IMR-90 (cell line): ENCODE measurements at regions not wholly inside any gene's neighbourhood (a gene's known extent, or its start where the extent isn't known, plus 50 kb on each side); places are given as distances from the start of the nearest gene placed in this dataset.

Experiments used
- ATAC-seq: fragments of 200-7000 bp; cut with Tn5 transposase; 2 replicates; pipeline ENCODE4 v1.9.1; 2020; ENCODE audit warnings: low read depth, mild to moderate bottlenecking, moderate library complexity
- BruUV-seq: library from RNA; stranded (reverse); fragments of 400-500 nt; replicated peaks from 2 replicates; lab custom pipeline; 2021; lab: Mats Ljungman, UMichigan
- CTCF ChIA-PET: fragments of 300-600 bp; formaldehyde crosslinking; extraction: SDS; loops from one replicate; lab custom pipeline; 2021; ENCODE audit warnings: antibody characterized with exemption; lab: Yijun Ruan, JAX
- POLR2A ChIA-PET: fragments of 300-600 bp; sonication (Branson Sonifier 250); formaldehyde crosslinking; loops from one replicate; lab custom pipeline; 2022; ENCODE audit warnings: antibody characterized with exemption; ENCODE audit not compliant: unreplicated experiment; lab: Charles Lee
- DNase-seq: peaks from one replicate; pipeline ENCODE4 v3.0.0; 2013
- H2AFZ ChIP-seq: replicated peaks from 2 replicates; pipeline ENCODE3; 2013; ENCODE audit warnings: low read length, mild to moderate bottlenecking; ENCODE audit not compliant: poor library complexity
- H2AK5ac ChIP-seq: 2 replicates; pipeline ENCODE4 v1.6.1; 2013; ENCODE audit warnings: low read depth, low read length, inconsistent platforms
- H2AK9ac ChIP-seq: replicated peaks from 2 replicates; pipeline ENCODE3; 2013; ENCODE audit warnings: mild to moderate bottlenecking, low read depth, low read length, moderate library complexity; ENCODE audit not compliant: poor library complexity
- H2BK120ac ChIP-seq: 2 replicates; pipeline ENCODE4 v1.6.1; 2013; ENCODE audit warnings: low read depth, low read length, inconsistent platforms
- H2BK15ac ChIP-seq: 3 replicates; pipeline ENCODE4 v1.6.1; 2013; ENCODE audit warnings: low read depth, low read length, inconsistent platforms
- H2BK20ac ChIP-seq: 2 replicates; pipeline ENCODE4 v1.6.1; 2013; ENCODE audit warnings: low read depth, mild to moderate bottlenecking, inconsistent platforms, low read length, moderate library complexity
- H2BK5ac ChIP-seq: 2 replicates; pipeline ENCODE4 v1.6.1; 2013; ENCODE audit warnings: mild to moderate bottlenecking, low read depth, low read length, inconsistent platforms; ENCODE audit not compliant: poor library complexity, severe bottlenecking
- H3K14ac ChIP-seq: replicated peaks from 2 replicates; pipeline ENCODE4 v1.6.1; 2013; ENCODE audit warnings: low read depth, low read length, inconsistent platforms
- H3K18ac ChIP-seq: 2 replicates; pipeline ENCODE4 v1.6.1; 2013; ENCODE audit warnings: low read depth, low read length, control low read depth
- H3K23ac ChIP-seq: 2 replicates; pipeline ENCODE4 v1.6.1; 2013; ENCODE audit warnings: low read depth, low read length, inconsistent platforms
- H3K27ac ChIP-seq: 2 replicates; pipeline ENCODE4 v1.5.1; 2013; ENCODE audit warnings: mild to moderate bottlenecking, control low read depth, low read length; ENCODE audit not compliant: insufficient read depth
- H3K27me3 ChIP-seq: 2 replicates; pipeline ENCODE4 v1.6.1; 2013; ENCODE audit warnings: low read length; ENCODE audit not compliant: control insufficient read depth, insufficient read depth
- H3K36me3 ChIP-seq: 2 replicates; pipeline ENCODE4 v1.6.1; 2013; ENCODE audit warnings: low read length, mixed read lengths; ENCODE audit not compliant: control insufficient read depth, insufficient read depth
- H3K4ac ChIP-seq: 2 replicates; pipeline ENCODE4 v1.6.1; 2013; ENCODE audit warnings: low read depth, low read length, inconsistent platforms
- H3K4me1 ChIP-seq: 2 replicates; pipeline ENCODE4 v1.6.1; 2013; ENCODE audit warnings: low read length, mixed read lengths; ENCODE audit not compliant: control insufficient read depth, insufficient read depth
- H3K4me2 ChIP-seq: 2 replicates; pipeline ENCODE4 v1.6.1; 2013; ENCODE audit warnings: low read depth, mild to moderate bottlenecking, control low read depth, low read length, moderate library complexity
- H3K4me3 ChIP-seq: 2 replicates; pipeline ENCODE4 v1.5.1; 2013; ENCODE audit warnings: low read depth, mild to moderate bottlenecking, control low read depth, low read length, moderate library complexity; ENCODE audit not compliant: insufficient read depth
- H3K56ac ChIP-seq: 2 replicates; pipeline ENCODE4 v1.6.1; 2013; ENCODE audit warnings: low read length, inconsistent platforms; ENCODE audit not compliant: insufficient read depth; ENCODE audit errors: extremely low read depth
- H3K79me1 ChIP-seq, 2 experiments: 2 replicates each; pipeline ENCODE4 v1.6.1; 2013; ENCODE audit warnings: low read length in 2 of 2, inconsistent platforms in 1 of 2, low read depth in 1 of 2
- H3K9ac ChIP-seq: 2 replicates; pipeline ENCODE4 v1.6.1; 2013; ENCODE audit warnings: low read depth, low read length, control low read depth
- H3K9me1 ChIP-seq: 2 replicates; pipeline ENCODE4 v1.6.1; 2013; ENCODE audit warnings: low read length, inconsistent platforms; ENCODE audit not compliant: insufficient read depth
- H3K9me3 ChIP-seq: 2 replicates; pipeline ENCODE4 v1.6.1; 2013; ENCODE audit warnings: low read length; ENCODE audit not compliant: control insufficient read depth, insufficient read depth
- H4K20me1 ChIP-seq: 2 replicates; pipeline ENCODE4 v1.6.1; 2013; ENCODE audit warnings: low read length, inconsistent platforms; ENCODE audit not compliant: insufficient read depth
- H4K5ac ChIP-seq: 2 replicates; pipeline ENCODE4 v1.6.1; 2013; ENCODE audit warnings: mild to moderate bottlenecking, low read depth, low read length, control low read depth
- H4K8ac ChIP-seq, 2 experiments: 2 replicates each; pipeline ENCODE4 v1.6.1; 2013; ENCODE audit warnings: low read depth in 2 of 2, low read length in 2 of 2, control low read depth in 1 of 2, inconsistent platforms in 1 of 2
- H4K91ac ChIP-seq: 2 replicates; pipeline ENCODE4 v1.6.1; 2013; ENCODE audit warnings: low read depth, low read length, inconsistent platforms; ENCODE audit not compliant: insufficient read depth
- BHLHE40 ChIP-seq: fragments of 150-350 bp; IDR thresholded peaks from 2 replicates; pipeline ENCODE4 v1.6.1; 2016; ENCODE audit warnings: mild to moderate bottlenecking, low read depth, low read length
- CEBPB ChIP-seq: IDR thresholded peaks from 2 replicates; pipeline ENCODE4 v1.6.1; 2012; ENCODE audit warnings: low read depth, low read length, improper control_type of control experiment
- CHD1 ChIP-seq: IDR thresholded peaks from 2 replicates; pipeline ENCODE4 v1.6.1; 2012; ENCODE audit warnings: low read depth, low read length, improper control_type of control experiment
- FOS ChIP-seq: fragments of 150-350 bp; IDR thresholded peaks from 2 replicates; pipeline ENCODE4 v1.6.1; 2016; ENCODE audit warnings: low read depth, low read length
- MAFK ChIP-seq: IDR thresholded peaks from 2 replicates; pipeline ENCODE4 v1.6.1; 2012; ENCODE audit warnings: low read depth, low read length, improper control_type of control experiment
- MAZ ChIP-seq: IDR thresholded peaks from 2 replicates; pipeline ENCODE4 v1.6.1; 2012; ENCODE audit warnings: low read depth, mild to moderate bottlenecking, low read length, improper control_type of control experiment, moderate library complexity, borderline replicate concordance
- MXI1 ChIP-seq: IDR thresholded peaks from 2 replicates; pipeline ENCODE4 v1.6.1; 2012; ENCODE audit warnings: low read depth, mild to moderate bottlenecking, low read length, moderate library complexity, borderline replicate concordance
- NFE2L2 ChIP-seq: fragments of 150-350 bp; IDR thresholded peaks from 2 replicates; pipeline ENCODE4 v1.6.1; 2016; ENCODE audit warnings: low read depth, mild to moderate bottlenecking, low read length
- POLR2A ChIP-seq: IDR thresholded peaks from 2 replicates; pipeline ENCODE4 v1.6.1; 2012; ENCODE audit warnings: mild to moderate bottlenecking, low read depth, low read length
- RAD21 ChIP-seq: IDR thresholded peaks from 2 replicates; pipeline ENCODE4 v1.6.1; 2012; ENCODE audit warnings: low read length, improper control_type of control experiment
- RCOR1 ChIP-seq: IDR thresholded peaks from 2 replicates; pipeline ENCODE4 v1.6.1; 2012; ENCODE audit warnings: mild to moderate bottlenecking, low read length, improper control_type of control experiment; ENCODE audit not compliant: insufficient replicate concordance
- RFX5 ChIP-seq: IDR thresholded peaks from 2 replicates; pipeline ENCODE4 v1.8.0; 2012; ENCODE audit warnings: low read depth, mild to moderate bottlenecking, low read length, moderate library complexity
- SMC3 ChIP-seq: fragments of 150-350 bp; IDR thresholded peaks from 2 replicates; pipeline ENCODE4 v1.6.1; 2016; ENCODE audit warnings: low read depth, mild to moderate bottlenecking, antibody characterized with exemption, low read length, moderate library complexity
- WGBS, 2 experiments: methylation state at CpG; one replicate each; pipeline versions ENCODE4 v1.1.5 to v1.1.7; 2013; ENCODE audit warnings: missing lambda C conversion rate in 2 of 2; ENCODE audit not compliant: insufficient read length in 1 of 2; ENCODE audit errors: extremely low coverage in 2 of 2; 5-methylcytosine and 5-hydroxymethylcytosine counted together
- dilution Hi-C: fragments of 300-500 bp; cut with HindIII; formaldehyde crosslinking; loops from one replicate; pipeline ENCODE4 v1.14.3; 2018; ENCODE audit warnings: low sequenced_read_pairs; ENCODE audit not compliant: unreplicated experiment
- in situ Hi-C: fragments of 300-500 bp; cut with MboI; formaldehyde crosslinking; loops from 3 replicates; pipeline ENCODE4 v1.14.3; 2019; ENCODE audit warnings: low sequenced_read_pairs, inconsistent platforms, mixed read lengths
- intact Hi-C: fragments of 100-400 bp; cut with micrococcal nuclease; formaldehyde crosslinking; loops from 2 replicates; pipeline ENCODE4 v1.10.0; 2022
- TF ChIP-seq, protein P1 (sequence below): conservative IDR thresholded peaks from 2 replicates; pipeline ENCODE4 v1.5.1; 2012; ENCODE audit warnings: mild to moderate bottlenecking, low read depth, low read length, improper control_type of control experiment
- TF ChIP-seq, protein P2 (sequence below): fragments of 150-350 bp; IDR thresholded peaks from 2 replicates; pipeline ENCODE4 v1.6.1; 2016; ENCODE audit warnings: low read depth, mild to moderate bottlenecking, low read length, moderate library complexity, borderline replicate concordance
- TF ChIP-seq, protein P3 (sequence below): fragments of 150-350 bp; IDR thresholded peaks from 2 replicates; pipeline ENCODE4 v1.6.1; 2017; ENCODE audit warnings: mild to moderate bottlenecking, antibody characterized with exemption, low read length, low read depth

DNA sequence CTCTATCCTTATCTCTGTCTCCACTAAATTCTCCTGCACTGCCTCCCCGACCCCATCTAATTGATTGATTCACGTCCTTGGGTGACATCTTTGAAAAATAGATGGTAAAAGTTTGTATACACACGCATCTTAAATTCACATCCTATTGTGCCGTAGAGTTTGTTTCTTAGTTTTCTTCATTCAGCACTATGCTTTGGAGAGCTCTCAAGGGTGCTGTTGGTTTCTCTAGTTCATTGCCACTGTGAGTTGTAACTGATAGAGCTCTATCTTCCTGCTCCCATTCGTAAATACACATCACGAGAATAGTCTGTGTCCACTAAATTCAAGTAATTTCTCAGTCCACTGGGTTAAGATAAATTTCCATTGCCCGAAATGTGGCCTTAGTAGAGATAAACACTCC is 1537.4 kb downstream of the AACS start:
- no peak overlapping the region for H2BK15ac ChIP-seq
- DNase-seq (no peak), ATAC-seq (no peak)
- intact Hi-C loops = no loop called here
- no peak overlapping the region for H3K4me2 ChIP-seq
- no peak overlapping the region for H2BK120ac ChIP-seq
- ChIA-PET POLR2A (no interaction called here), CTCF (no interaction called here)
- no peaks in the 10 kb centered on the region for H3K79me1 ChIP-seq
- H2BK5ac ChIP-seq = no peak overlapping the region
- H2BK20ac ChIP-seq = no peak overlapping the region
- H3K9me1 ChIP-seq = no peaks in the 10 kb centered on the region
- no peak overlapping the region for H3K23ac ChIP-seq
- H3K4me3 ChIP-seq = no peak overlapping the region
- H2AK5ac ChIP-seq = no peak overlapping the region
- no peak overlapping the region for H3K14ac ChIP-seq
- in situ Hi-C loops = no loop called here
- BruUV-seq = no TSS peak
- no peaks in the 10 kb centered on the region for H4K20me1 ChIP-seq
- TF ChIP-seq RFX5 (no peak), NFE2L2 (no peak), SMC3 (no peak), CHD1 (no peak), CEBPB (no peak), POLR2A (no peak), MXI1 (no peak), FOS (no peak), BHLHE40 (no peak), RAD21 (no peak), MAZ (no peak), MAFK (no peak), RCOR1 (no peak)
- TF ChIP-seq, protein P1, sequence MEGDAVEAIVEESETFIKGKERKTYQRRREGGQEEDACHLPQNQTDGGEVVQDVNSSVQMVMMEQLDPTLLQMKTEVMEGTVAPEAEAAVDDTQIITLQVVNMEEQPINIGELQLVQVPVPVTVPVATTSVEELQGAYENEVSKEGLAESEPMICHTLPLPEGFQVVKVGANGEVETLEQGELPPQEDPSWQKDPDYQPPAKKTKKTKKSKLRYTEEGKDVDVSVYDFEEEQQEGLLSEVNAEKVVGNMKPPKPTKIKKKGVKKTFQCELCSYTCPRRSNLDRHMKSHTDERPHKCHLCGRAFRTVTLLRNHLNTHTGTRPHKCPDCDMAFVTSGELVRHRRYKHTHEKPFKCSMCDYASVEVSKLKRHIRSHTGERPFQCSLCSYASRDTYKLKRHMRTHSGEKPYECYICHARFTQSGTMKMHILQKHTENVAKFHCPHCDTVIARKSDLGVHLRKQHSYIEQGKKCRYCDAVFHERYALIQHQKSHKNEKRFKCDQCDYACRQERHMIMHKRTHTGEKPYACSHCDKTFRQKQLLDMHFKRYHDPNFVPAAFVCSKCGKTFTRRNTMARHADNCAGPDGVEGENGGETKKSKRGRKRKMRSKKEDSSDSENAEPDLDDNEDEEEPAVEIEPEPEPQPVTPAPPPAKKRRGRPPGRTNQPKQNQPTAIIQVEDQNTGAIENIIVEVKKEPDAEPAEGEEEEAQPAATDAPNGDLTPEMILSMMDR = no peak
- TF ChIP-seq, protein P2, sequence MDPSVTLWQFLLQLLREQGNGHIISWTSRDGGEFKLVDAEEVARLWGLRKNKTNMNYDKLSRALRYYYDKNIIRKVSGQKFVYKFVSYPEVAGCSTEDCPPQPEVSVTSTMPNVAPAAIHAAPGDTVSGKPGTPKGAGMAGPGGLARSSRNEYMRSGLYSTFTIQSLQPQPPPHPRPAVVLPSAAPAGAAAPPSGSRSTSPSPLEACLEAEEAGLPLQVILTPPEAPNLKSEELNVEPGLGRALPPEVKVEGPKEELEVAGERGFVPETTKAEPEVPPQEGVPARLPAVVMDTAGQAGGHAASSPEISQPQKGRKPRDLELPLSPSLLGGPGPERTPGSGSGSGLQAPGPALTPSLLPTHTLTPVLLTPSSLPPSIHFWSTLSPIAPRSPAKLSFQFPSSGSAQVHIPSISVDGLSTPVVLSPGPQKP = no peak
- TF ChIP-seq, protein P3, sequence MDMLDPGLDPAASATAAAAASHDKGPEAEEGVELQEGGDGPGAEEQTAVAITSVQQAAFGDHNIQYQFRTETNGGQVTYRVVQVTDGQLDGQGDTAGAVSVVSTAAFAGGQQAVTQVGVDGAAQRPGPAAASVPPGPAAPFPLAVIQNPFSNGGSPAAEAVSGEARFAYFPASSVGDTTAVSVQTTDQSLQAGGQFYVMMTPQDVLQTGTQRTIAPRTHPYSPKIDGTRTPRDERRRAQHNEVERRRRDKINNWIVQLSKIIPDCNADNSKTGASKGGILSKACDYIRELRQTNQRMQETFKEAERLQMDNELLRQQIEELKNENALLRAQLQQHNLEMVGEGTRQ = no peak
- H3K27me3 ChIP-seq = no peaks in the 10 kb centered on the region
- no peak overlapping the region for H4K5ac ChIP-seq
- no peak overlapping the region for H2AK9ac ChIP-seq
- H3K9me3 ChIP-seq = peaks cover 4% of the 10 kb centered on the region
- H2AFZ ChIP-seq = no peak overlapping the region
- no peak overlapping the region for H3K9ac ChIP-seq
- H4K91ac ChIP-seq = no peak overlapping the region
- dilution Hi-C loops = no loop called here
- no peak overlapping the region for H3K18ac ChIP-seq
- H3K4me1 ChIP-seq = no peaks in the 10 kb centered on the region
- WGBS, 2 experiments = no CpG with 5 or more reads among the region's 7 CpGs
- H3K27ac ChIP-seq = no peak overlapping the region
- H3K56ac ChIP-seq = no peak overlapping the region
- no peak overlapping the region for H3K4ac ChIP-seq
- H3K36me3 ChIP-seq = no peaks in the 10 kb centered on the region
- H4K8ac ChIP-seq = no peak overlapping the region
